AG04449 (cell line): ENCODE measurements at regions not wholly inside any gene's neighbourhood (a gene's known extent, or its start where the extent isn't known, plus 50 kb on each side); places are given as distances from the start of the nearest gene placed in this dataset.

Source experiments
- CTCF ChIA-PET: fragments of 350-600 bp; formaldehyde crosslinking; extraction: SDS; loops from one replicate; lab custom pipeline; 2021; ENCODE audit warnings: antibody characterized with exemption; lab: Yijun Ruan, JAX
- POLR2A ChIA-PET: fragments of 400-600, 350-600 bp; formaldehyde crosslinking; extraction: SDS; loops from one replicate; lab custom pipeline; 2020; ENCODE audit warnings: antibody characterized with exemption, inconsistent platforms; lab: Yijun Ruan, JAX
- DNase-seq: peaks from one replicate; pipeline ENCODE4 v3.0.0-alpha.2; 2010; ENCODE audit warnings: low read depth, low spot score
- H3K4me3 ChIP-seq: 2 replicates; pipeline ENCODE4 v1.5.1; 2011; ENCODE audit warnings: low read depth, mild to moderate bottlenecking, control low read depth, low read length
- TF ChIP-seq, protein P1 (sequence below): IDR thresholded peaks from one replicate; pipeline ENCODE4 v1.5.1; 2011; ENCODE audit warnings: mild to moderate bottlenecking, moderate library complexity, low read length, control low read depth, inconsistent platforms; ENCODE audit not compliant: insufficient read depth; ENCODE audit errors: missing control alignments

DNA sequence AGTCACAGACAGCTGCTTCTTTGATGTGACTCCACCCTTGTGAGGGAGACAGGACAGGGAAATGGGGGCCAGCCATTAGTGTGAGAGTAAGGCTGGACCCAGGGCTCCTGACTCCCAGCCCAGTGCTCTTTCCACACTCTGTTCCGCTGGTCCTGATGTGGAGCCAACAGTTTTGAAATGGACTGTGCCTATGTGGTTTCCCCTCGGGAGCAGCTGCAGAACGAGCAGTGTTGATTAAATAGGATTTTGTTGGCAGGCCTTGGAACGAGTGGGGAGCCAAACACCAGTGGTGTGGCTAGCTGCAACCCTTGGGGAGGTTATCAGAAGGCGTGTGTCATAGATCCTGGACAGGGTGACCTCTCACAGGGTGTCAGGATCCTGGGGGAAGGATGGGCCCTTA lies 66.5 kb upstream of the AMPD3 start:
- POLR2A ChIA-PET = no interaction called here
- TF ChIP-seq, protein P1, sequence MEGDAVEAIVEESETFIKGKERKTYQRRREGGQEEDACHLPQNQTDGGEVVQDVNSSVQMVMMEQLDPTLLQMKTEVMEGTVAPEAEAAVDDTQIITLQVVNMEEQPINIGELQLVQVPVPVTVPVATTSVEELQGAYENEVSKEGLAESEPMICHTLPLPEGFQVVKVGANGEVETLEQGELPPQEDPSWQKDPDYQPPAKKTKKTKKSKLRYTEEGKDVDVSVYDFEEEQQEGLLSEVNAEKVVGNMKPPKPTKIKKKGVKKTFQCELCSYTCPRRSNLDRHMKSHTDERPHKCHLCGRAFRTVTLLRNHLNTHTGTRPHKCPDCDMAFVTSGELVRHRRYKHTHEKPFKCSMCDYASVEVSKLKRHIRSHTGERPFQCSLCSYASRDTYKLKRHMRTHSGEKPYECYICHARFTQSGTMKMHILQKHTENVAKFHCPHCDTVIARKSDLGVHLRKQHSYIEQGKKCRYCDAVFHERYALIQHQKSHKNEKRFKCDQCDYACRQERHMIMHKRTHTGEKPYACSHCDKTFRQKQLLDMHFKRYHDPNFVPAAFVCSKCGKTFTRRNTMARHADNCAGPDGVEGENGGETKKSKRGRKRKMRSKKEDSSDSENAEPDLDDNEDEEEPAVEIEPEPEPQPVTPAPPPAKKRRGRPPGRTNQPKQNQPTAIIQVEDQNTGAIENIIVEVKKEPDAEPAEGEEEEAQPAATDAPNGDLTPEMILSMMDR = no peak
- no peak overlapping the region for H3K4me3 ChIP-seq
- CTCF ChIA-PET = interaction anchor here (0.9 to 3.1 kb wide), 4 partner anchors 17 to 347 kb away, joined by 3 to 21 read pairs (median 10); no protein-coding TSS in a partner anchor
- DNase-seq = no peak

DNA sequence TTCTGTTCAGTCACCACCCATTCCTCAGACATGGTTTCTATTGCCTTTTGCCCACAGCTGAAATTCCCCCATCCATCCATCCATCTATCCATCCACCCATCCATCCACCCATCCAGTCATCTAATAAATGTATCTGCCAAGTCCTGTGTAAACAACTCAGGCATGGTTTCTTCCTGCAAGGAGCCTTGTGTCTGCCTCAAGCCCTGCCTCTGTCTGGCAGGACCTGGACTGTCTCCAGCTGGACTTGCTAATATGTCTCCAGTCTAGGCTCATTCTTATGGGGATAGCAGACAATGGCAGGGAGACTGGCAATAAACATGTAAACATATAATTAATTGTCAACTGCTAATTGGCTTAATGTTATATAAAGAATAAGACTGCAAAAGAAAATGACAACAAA lies 64.7 kb upstream of the AMPD3 start:
- TF ChIP-seq, protein P1 = no peak
- DNase-seq = no peak
- CTCF ChIA-PET = interaction anchor here (1.0 to 1.1 kb wide), 3 partner anchors 11 to 15 kb away, joined by 3 read pairs; no protein-coding TSS in a partner anchor
- POLR2A ChIA-PET = no interaction called here
- H3K4me3 ChIP-seq = no peak overlapping the region

DNA sequence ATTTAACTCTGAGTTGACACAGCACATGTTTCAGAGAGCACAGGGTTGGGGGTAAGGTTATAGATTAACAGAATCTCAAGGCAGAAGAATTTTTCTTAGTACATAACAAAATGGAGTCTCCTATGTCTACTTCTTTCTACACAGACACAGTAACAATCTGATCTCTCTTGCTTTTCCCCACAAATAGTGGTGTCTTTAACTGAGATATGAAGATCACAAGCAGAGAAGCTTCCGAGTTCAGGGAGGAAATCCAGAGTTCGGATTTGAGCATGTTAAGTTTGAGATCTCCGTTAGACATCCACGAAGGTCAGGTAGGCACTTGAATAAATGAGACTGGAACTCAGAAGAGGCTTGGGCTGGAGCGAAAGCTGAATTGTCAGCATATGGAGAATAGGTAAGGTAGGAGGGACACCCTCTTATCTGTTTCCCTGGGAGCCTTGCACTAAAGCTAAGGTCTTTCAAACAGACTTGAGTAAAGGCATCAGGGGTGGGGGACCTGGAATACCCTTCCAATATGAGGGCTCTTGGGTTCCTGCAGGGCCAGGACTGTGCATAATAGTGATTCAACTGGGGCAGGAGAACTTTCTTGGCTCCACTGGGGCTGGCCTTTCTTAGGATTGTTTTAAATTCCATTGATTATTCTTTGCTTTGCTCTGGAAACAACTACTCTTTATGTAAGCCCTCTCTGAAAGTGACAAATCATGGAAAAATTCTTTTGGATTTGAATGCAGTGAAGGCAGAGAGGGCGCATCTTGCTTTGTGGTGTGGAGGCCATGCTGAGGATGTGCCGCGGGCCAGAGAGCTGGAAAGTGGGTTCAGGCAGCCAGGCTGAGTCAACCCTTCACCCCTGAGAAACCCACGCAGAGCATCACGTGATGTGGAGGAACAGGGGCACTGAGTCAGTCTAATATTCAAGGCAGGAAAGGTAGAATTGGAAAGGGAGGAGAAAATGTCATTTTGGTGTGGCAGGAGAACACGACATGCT lies 62.7 kb upstream of the AMPD3 start:
- POLR2A ChIA-PET = no interaction called here
- no peak for DNase-seq
- CTCF ChIA-PET = interaction anchor here (0.8 to 2.0 kb wide), 5 partner anchors 10 to 148 kb away, joined by 3 to 16 read pairs (median 4); partner anchors contain the start of gene RNF141
- TF ChIP-seq, protein P1 = no peak
- H3K4me3 ChIP-seq = no peak overlapping the region

DNA sequence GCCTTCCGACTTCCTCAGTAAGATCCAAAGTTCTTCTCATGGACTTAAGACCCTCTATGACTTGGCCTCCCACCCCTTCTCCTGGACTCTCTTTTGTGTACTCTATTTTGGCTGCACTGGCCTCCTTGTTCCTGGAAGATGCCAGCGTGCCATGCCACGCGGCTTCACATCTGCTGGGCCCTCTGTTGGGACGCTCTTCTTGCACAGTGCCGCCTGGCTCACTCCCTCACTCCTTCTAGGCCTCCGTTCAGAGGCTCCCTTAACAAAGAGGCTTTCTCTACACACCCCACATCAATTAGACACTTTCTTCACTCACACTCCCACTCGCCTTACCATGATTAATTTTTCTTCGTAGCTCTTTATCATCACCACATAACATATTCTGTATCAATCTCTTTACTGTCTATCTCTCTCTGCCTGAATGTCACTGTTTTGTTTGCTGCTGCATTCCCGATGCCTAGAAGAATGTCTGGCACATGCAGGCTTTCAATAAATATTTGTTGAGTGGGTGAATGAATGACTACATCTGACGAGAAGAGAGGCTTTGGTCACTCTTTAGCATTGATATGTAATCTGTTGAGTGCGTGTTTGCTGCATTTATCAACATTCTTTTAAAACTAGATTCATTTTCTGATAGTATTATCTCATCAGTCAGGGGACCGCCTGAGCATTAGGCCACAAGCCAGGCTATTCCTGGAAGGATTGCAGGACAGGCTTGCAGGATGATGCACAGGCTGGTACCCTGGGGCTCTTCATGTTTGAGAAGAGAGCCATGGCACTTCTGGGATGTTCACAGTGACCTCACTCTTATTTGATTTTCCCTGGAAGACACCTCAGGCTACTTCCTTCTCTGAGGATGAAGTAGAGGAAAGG lies 60.6 kb upstream of the AMPD3 start:
- CTCF ChIA-PET = interaction anchor here (1.1 to 2.9 kb wide), 3 partner anchors 8 to 12 kb away, joined by 3 to 13 read pairs (median 3); no protein-coding TSS in a partner anchor
- TF ChIP-seq, protein P1 = no peak
- POLR2A ChIA-PET = no interaction called here

DNA sequence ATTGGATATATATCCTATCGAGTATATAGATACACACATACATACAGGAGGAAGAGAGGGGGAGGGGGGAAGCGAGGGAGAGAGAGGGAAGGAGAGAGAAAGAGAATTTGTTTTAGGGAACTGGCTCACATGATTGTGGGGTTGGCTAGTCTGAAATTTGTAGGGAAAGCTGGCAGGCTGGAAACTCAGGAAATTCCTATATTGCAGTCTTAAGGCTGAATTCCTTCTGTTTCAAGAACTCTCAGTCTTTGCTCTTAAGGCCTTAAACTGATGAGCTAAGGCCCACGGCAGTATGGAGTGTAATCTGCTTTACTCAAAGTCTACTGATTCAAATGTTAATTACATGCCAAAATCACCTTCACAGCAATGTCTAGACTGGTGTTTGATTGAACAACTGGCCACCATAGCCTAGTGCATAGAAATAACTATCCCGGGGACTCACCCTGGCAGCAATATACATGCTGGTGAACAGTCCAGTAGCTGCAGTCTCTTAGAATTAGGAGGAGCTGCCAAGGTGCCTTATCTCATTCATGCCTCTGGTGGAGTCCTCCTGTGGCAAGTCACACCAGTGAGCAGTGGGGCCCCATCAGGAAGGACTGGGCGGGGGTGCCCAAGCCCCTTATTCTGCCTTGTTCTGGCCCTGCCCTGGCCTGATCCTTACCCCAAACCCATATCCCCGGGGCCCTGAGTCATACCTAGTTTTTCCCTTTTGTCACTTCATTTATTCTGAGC lies 59.7 kb upstream of the AMPD3 start:
- ChIA-PET POLR2A (no interaction called here), CTCF (interaction anchor here (0.6 to 2.9 kb wide), 4 partner anchors 9 to 113 kb away, joined by 3 to 13 read pairs (median 5); no protein-coding TSS in a partner anchor)
- DNase-seq = no peak
- TF ChIP-seq, protein P1 = no peak
- no peak overlapping the region for H3K4me3 ChIP-seq

More for the DNA sequence above, 60.6 kb upstream of the AMPD3 start:
- no peak for DNase-seq
- no peak overlapping the region for H3K4me3 ChIP-seq
